ENCODE measurements at regions not wholly inside any gene's neighbourhood (a gene's known extent, or its start where the extent isn't known, plus 50 kb on each side); places are given as distances from the start of the nearest gene placed in this dataset.

GRCh38 chr9:121563425-121563824 is 63.8 kb upstream of the GGTA1 start:
- no peak for TF ChIP-seq POLR2A (IDR thresholded peaks at IDR 0.05)
- no peak for TF ChIP-seq CTCF (IDR thresholded peaks at IDR 0.05)
